ENCODE measurements at regions not wholly inside any gene's neighbourhood (a gene's known extent, or its start where the extent isn't known, plus 50 kb on each side); places are given as distances from the start of the nearest gene placed in this dataset.
"Not testable (repeated sequence)": the region's sequence is repeated elsewhere in the genome, so short reads cannot be mapped to it uniquely, and the experiment has no call there.

DNA sequence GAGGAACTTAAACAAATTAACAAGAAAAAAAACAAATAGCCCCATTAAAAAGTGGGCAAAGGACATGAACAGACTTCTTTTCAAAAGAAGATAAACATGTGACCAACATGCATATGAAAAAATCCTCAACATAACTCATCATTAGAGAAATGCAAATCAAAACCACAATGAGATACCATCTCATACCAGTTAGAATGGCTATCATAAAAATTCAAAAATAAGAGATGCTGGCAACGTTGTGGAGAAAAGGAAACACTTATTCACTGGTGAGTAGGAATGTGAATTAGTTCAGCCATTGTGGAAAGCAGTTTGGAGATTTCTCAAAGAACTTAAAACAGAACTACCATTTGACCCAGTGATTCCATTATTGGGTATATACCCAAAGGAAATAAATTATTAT is 189.1 kb upstream of the TMEM106B start:
- not testable (repeated sequence) for H3K36me3 ChIP-seq (ENCODE audit: insufficient read depth); DNase-seq (ENCODE audit: extremely low spot score); H3K4me1 ChIP-seq (ENCODE audit: insufficient read depth); H3K4me3 ChIP-seq (ENCODE audit: low read depth, low read length); H3K27ac ChIP-seq (ENCODE audit: low read depth)
- WGBS: 68% methylated on average over 1 of the region's 1 CpG

DNA sequence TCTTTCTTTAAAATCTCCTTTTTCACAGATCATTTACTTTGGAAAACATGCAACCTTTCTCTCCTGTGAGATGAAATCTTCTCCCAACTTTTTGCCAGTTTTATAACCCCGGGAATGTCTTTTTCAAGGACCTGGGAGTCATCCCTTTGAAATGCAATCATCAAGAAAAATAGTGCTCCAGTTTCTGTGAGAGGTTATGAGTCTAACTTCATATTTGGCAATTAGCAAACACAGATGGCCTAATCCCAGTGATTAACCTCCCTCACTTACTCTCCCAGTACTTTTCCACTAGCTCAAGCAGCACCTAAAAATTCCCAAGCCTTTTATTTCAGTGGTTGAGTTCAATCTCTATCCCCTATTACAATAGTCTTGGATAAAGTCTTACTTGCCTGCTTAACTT is 185.8 kb upstream of the TMEM106B start:
- WGBS: 83% methylated on average over 1 of the region's 1 CpG
- Histone ChIP-seq H3K36me3 (ENCODE audit: insufficient read depth) (no peaks in the 10 kb centered on the region), H3K4me1 (ENCODE audit: insufficient read depth) (no peaks in the 10 kb centered on the region), H3K4me3 (ENCODE audit: low read depth, low read length) (no peak overlapping the region), H3K27ac (ENCODE audit: low read depth) (no peak overlapping the region)
- DNase-seq (ENCODE audit: extremely low spot score): no peak

DNA sequence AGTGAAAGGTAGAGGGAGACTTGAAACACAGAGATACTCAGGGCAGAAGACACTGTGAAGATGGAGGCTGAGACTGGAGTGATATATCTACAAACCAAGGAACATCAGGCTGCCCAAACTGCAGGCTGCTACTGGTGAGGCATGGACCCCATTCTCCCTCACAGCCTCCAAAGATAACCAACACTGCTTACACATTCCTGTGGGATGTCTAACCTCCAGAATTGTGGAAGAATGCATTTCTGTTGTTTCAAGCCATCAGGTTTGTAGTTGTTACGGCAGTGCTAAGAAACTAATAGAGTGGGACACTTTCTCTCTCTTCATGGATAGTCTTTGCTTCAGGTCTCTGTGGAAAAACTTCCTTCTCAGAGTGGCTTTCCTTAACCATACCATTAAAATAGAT is 182.6 kb upstream of the TMEM106B start:
- Histone ChIP-seq H3K4me3 (ENCODE audit: low read depth, low read length) (no peak overlapping the region), H3K4me1 (ENCODE audit: insufficient read depth) (no peaks in the 10 kb centered on the region), H3K27ac (ENCODE audit: low read depth) (no peak overlapping the region), H3K36me3 (ENCODE audit: insufficient read depth) (no peaks in the 10 kb centered on the region)
- WGBS: 92% methylated on average over 1 of the region's 1 CpG
- DNase-seq (ENCODE audit: extremely low spot score): no peak

DNA sequence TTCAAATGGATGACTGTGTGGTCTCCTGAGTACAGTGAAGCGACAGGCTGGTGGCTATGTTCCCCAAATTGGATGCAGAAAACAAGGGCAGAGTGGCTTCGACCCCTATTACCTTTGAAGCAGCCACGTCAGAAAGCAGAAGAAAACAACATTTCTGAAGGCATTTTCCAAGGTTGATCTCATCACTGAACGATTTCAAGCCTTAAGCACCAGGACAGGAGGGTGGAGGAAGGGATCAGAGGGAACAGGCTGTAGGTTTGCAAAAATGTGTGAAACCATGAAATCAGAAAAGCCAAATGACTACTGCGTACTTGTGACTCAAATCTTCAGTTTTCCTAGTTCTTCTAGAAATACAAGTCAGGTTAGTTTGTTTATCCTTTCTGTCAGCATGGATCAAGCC is 181.0 kb upstream of the TMEM106B start:
- Histone ChIP-seq H3K27ac (ENCODE audit: low read depth) (no peak overlapping the region), H3K36me3 (ENCODE audit: insufficient read depth) (no peaks in the 10 kb centered on the region), H3K4me3 (ENCODE audit: low read depth, low read length) (no peak overlapping the region), H3K4me1 (ENCODE audit: insufficient read depth) (no peaks in the 10 kb centered on the region)
- 82% methylated on average over 5 of the region's 5 CpGs for WGBS
- no peak for DNase-seq (ENCODE audit: extremely low spot score)

DNA sequence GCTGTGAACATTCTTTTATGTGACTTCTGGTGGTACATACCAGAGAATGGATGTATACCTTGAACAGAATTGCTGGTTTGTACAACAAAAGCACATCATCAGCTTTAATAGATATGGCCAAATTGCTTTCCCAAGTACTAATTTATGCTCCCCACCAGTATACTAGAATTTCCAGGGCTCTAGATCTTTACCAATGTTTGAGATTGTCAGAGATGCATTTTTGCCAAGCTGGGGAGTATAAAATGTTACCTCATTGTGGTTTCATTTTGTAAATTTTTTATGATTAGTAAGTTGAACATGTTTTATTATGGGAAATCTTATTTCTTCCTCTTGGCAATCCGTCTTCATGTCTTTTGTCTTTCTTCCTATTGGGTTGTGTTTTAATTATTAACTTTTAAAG is 179.9 kb upstream of the TMEM106B start:
- no peaks in the 10 kb centered on the region for H3K36me3 ChIP-seq (ENCODE audit: insufficient read depth)
- no peak overlapping the region for H3K27ac ChIP-seq (ENCODE audit: low read depth)
- H3K4me3 ChIP-seq (ENCODE audit: low read depth, low read length): no peak overlapping the region
- no peak for DNase-seq (ENCODE audit: extremely low spot score)
- 88% methylated on average over 1 of the region's 1 CpG for WGBS
- no peaks in the 10 kb centered on the region for H3K4me1 ChIP-seq (ENCODE audit: insufficient read depth)

DNA sequence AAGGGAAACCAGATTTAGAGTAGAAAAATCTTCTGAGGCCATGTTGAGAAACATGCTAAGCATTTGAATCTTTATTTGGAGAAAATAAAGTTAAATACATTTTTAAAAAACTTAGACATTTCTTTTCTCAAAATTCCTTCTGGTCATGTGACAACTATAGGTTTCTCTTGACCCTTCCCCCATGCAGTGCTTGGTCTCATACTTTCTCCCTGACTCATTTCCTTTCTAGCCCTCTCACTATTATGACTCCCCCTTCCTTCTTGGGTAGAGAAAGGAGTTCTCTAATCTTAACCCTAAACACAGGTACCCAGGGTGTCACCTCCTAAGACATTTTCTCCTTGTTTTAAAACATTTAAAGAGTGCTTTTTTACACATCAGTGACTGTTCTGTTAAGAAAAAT is 179.5 kb upstream of the TMEM106B start:
- no peaks in the 10 kb centered on the region for H3K36me3 ChIP-seq (ENCODE audit: insufficient read depth)
- no peak overlapping the region for H3K4me3 ChIP-seq (ENCODE audit: low read depth, low read length)
- no peak for DNase-seq (ENCODE audit: extremely low spot score)
- no peaks in the 10 kb centered on the region for H3K4me1 ChIP-seq (ENCODE audit: insufficient read depth)
- no peak overlapping the region for H3K27ac ChIP-seq (ENCODE audit: low read depth)

DNA sequence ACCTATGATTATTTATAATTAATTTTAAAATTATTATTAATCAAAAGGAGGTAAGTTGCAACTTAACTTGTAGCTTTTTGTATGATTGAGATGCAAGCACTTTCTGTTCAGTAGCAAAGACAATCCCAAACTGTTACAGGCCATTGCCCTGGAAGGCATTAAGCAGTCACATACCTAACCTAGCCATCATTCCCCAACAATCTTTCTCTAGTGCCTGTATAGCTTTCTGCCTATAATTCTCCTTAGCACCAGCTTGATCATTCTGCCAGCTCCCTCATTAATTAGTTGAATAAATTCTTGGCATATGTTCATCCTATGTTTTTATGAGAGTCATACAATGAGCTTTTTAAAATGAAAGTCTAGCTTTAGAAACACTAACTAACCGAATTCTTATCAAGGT is 178.9 kb upstream of the TMEM106B start:
- H3K4me3 ChIP-seq (ENCODE audit: low read depth, low read length): no peak overlapping the region
- no peaks in the 10 kb centered on the region for H3K4me1 ChIP-seq (ENCODE audit: insufficient read depth)
- 70% methylated on average over 1 of the region's 1 CpG for WGBS
- no peak for DNase-seq (ENCODE audit: extremely low spot score)
- H3K27ac ChIP-seq (ENCODE audit: low read depth): no peak overlapping the region
- H3K36me3 ChIP-seq (ENCODE audit: insufficient read depth): no peaks in the 10 kb centered on the region

DNA sequence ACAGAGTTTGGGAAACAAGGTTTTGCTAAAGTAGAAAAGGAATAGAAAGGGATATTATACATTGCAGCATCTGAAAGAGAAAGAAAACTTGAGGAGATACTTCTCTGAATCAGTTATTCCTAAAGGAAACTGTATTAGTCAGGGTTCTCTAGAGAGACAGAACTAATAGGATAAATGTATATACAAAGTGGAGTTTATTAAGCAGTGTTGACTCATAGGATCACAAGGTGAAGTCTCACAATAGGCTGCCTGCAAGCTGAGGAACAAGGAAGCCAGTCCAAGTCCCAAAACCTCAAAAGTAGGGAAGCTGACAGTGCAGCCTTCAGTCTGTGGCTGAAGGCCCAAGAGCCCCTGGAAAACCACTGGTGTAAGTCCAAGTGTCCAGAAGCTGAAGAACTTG is 167.6 kb upstream of the TMEM106B start:
- DNase-seq (ENCODE audit: extremely low spot score); H3K27ac ChIP-seq (ENCODE audit: low read depth); H3K4me1 ChIP-seq (ENCODE audit: insufficient read depth); H3K4me3 ChIP-seq (ENCODE audit: low read depth, low read length); H3K36me3 ChIP-seq (ENCODE audit: insufficient read depth): not testable (repeated sequence)

DNA sequence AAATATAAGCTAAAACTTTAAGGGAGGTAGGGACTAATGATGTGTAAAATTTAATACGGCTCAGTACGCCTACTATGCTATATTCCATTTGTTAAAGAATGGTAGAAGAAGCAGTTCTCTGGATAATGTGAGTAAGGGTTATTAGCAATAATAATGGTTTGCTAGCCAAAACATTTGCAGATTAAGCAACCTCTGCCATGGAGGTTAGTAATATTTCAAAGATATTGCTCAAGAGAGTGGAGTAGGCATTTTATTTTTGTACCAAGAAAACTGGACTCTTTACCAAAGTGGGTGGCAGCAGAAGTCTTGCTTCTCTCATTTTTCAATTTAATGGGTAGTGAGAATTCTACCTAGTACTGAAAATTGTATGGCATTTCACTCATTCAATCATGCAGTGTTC is 158.9 kb upstream of the TMEM106B start:
- H3K4me1 ChIP-seq (ENCODE audit: insufficient read depth): no peaks in the 10 kb centered on the region
- H3K36me3 ChIP-seq (ENCODE audit: insufficient read depth): no peaks in the 10 kb centered on the region
- H3K4me3 ChIP-seq (ENCODE audit: low read depth, low read length): no peak overlapping the region
- WGBS: 94% methylated on average over 2 of the region's 2 CpGs
- no peak for DNase-seq (ENCODE audit: extremely low spot score)
- no peak overlapping the region for H3K27ac ChIP-seq (ENCODE audit: low read depth)

DNA sequence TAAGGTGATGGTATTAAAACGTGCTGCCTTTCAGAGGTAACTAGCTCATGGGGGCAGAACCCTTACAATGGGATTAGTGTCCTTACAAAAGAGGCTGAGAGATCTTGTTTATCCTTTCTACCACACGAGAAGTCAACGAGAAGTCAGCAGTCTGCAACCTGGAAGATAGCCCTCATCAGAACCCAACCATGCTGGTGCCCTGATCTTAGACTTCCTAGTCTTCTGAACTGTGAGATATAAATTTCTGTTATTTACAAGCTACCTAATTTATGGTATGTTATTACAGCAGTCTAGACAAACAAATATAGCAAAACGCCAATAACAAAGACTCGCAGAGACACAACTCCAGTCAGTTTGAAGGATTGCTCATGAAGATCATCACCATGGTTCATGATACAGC is 157.5 kb upstream of the TMEM106B start:
- 52% methylated on average over 5 of the region's 5 CpGs for WGBS
- Histone ChIP-seq H3K27ac (ENCODE audit: low read depth) (no peak overlapping the region), H3K36me3 (ENCODE audit: insufficient read depth) (no peaks in the 10 kb centered on the region), H3K4me3 (ENCODE audit: low read depth, low read length) (no peak overlapping the region), H3K4me1 (ENCODE audit: insufficient read depth) (no peaks in the 10 kb centered on the region)
- DNase-seq (ENCODE audit: extremely low spot score): no peak

DNA sequence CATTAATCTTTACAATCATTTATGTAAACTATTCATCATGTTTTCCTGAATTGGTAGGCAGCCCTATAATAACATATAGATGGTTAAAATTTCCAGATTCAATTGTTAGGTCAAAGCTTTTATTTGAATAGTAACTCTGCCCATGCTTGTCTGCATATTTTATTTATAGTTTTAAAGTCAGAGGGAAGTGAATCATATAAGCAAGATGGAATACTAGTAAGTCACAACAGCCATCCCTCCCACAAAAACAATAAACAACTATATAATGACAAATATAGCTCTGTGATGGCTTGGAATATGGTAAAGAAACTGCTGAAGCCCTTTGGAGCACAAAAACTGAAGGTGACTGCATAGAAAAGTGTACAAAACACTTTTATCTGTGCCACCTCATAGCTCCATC is 156.3 kb upstream of the TMEM106B start:
- Histone ChIP-seq H3K4me3 (ENCODE audit: low read depth, low read length) (no peak overlapping the region), H3K4me1 (ENCODE audit: insufficient read depth) (no peaks in the 10 kb centered on the region), H3K36me3 (ENCODE audit: insufficient read depth) (no peaks in the 10 kb centered on the region), H3K27ac (ENCODE audit: low read depth) (no peak overlapping the region)
- DNase-seq (ENCODE audit: extremely low spot score): no peak

DNA sequence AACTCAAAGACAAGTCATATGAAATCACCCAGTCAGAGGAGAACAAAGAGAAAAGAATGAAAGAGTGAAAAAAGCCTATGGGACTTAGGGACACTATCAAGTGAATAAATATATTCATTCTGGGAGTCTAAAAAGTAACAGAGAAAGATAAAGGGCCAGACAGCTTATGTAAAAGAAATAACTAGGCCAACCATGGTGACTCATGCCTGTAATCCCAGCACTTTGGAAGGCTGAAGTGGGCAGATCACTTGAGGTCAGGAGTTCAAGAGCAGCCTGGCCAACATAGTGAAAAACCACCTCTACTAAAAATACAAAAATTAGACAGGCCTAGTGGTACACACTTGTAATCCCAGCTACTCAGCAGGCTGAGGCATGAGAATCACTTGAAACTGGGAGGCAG is 154.7 kb upstream of the TMEM106B start:
- H3K4me3 ChIP-seq (ENCODE audit: low read depth, low read length): no peak overlapping the region
- H3K36me3 ChIP-seq (ENCODE audit: insufficient read depth): no peaks in the 10 kb centered on the region
- no peak for DNase-seq (ENCODE audit: extremely low spot score)
- no peak overlapping the region for H3K27ac ChIP-seq (ENCODE audit: low read depth)
- no peaks in the 10 kb centered on the region for H3K4me1 ChIP-seq (ENCODE audit: insufficient read depth)

DNA sequence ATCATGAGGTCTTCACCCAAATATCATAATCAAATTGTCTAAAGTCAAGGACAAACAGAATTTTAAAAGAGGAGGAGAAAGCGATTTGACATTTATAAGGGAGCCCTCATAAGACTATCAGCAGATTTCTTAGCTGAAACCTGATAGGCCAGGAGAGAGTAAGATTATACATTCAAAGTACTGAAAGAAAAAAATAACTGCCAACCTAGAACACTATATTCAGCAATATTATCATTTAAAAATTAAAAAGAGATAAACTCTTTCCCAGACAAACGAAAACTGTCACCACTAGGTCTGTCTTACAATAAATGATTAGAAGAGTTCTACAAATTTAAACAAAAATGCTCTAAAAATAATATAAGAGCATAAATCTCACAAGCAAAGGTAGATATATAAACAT is 154.1 kb upstream of the TMEM106B start:
- H3K27ac ChIP-seq (ENCODE audit: low read depth): no peak overlapping the region
- H3K4me1 ChIP-seq (ENCODE audit: insufficient read depth): no peaks in the 10 kb centered on the region
- no peaks in the 10 kb centered on the region for H3K36me3 ChIP-seq (ENCODE audit: insufficient read depth)
- no peak for DNase-seq (ENCODE audit: extremely low spot score)
- 85% methylated on average over 2 of the region's 2 CpGs for WGBS
- no peak overlapping the region for H3K4me3 ChIP-seq (ENCODE audit: low read depth, low read length)

DNA sequence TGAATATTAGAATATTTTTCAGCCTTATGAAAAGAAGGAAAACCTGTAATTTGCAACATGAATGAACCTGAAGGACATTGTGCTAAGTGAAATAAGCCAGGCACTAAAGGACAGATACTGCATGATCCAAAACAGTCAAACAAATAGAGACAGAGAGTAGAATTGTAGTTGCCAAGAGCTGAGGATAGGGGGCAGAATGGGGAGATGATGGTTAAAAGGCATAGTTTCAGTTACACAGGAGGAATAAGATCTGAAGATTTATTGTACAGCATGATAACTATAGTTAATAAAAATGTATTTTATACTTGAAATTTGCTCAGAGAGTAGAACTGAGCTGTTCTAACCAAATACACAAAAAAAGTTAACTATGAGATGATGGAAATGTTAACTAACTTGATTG is 149.0 kb upstream of the TMEM106B start:
- DNase-seq (ENCODE audit: extremely low spot score): no peak
- no peaks in the 10 kb centered on the region for H3K36me3 ChIP-seq (ENCODE audit: insufficient read depth)
- H3K4me3 ChIP-seq (ENCODE audit: low read depth, low read length): no peak overlapping the region
- no peaks in the 10 kb centered on the region for H3K4me1 ChIP-seq (ENCODE audit: insufficient read depth)
- no peak overlapping the region for H3K27ac ChIP-seq (ENCODE audit: low read depth)

DNA sequence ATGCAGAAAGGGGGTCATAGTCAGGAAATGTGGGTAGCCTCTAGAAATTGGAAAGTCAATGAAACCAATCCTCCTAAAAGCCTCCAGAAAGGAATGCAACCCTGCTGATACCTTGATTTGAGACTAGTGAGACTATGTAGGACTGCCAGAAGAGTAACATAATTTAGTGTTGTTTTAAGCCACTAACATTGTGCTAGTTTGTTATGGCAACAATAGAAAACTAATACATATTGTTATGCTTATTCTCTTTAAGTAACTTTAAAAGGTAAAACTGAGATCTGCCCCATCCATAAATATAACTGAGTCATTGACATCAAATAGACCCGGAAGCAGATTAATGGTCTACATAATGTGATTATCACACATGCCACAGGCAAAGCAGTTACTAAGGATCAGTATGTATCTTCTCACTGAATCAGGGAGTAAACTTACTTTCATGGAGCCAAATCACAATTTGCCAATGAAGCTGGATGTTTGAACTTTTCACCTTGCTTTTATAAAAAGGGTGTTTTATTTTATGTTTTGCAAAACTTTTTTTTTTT is 146.4 kb upstream of the TMEM106B start:
- Histone ChIP-seq H3K27ac (ENCODE audit: low read depth) (no peak overlapping the region), H3K4me1 (ENCODE audit: insufficient read depth) (no peaks in the 10 kb centered on the region), H3K36me3 (ENCODE audit: insufficient read depth) (no peaks in the 10 kb centered on the region), H3K4me3 (ENCODE audit: low read depth, low read length) (no peak overlapping the region)
- 48% methylated on average over 1 of the region's 1 CpG for WGBS
- DNase-seq (ENCODE audit: extremely low spot score): no peak
